ENCODE measurements at regions not wholly inside any gene's neighbourhood (a gene's known extent, or its start where the extent isn't known, plus 50 kb on each side); places are given as distances from the start of the nearest gene placed in this dataset.

GRCh38 chrX:8319359-8319758, 145.3 kb upstream of the VCX3B start:
- no peak for DNase-seq

- DNase-seq: no peak
Measured at GRCh38 chrX:8323356-8323755, 141.3 kb upstream of the VCX3B start.

DNA sequence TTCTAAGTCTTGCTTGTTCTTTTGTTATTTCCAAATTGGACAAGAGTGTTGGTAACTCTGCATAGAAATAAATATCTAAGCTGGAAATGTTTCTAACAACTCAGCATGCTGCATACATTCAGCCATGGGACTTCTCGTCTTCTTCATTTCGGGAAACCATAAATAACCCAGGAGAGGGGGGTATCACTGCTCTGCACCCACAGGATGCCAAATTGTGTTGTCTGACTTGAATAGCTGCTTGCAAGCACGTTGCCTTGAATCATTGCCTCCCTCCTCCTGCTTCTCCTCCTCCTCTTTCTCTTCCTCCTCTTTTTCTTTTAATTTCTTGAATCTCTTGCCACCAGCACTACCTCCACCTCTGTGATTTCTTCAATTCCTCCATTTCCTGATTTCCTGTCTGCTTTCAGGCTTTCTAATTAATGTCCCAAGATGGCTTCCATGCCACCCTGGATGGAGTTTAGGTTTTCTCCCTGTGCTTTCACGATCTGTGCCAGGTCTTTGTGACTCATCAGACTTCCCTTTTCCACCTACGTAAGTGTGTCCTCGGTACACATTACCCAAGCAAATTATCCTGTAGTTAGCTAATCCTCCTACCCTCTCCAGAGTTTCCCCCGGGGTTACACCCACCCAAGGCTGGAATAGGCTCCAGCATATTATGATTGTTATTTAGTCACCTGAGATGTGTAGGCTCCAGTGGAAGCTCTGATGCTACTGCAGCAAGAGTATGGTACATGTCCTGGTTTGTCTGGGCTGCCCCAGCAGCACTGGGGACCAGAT, 122.6 kb upstream of the VCX3B start:
- DNase-seq: peak in 23 of 56 donors; percentile 0 to 59 (median 8)

- no peak for DNase-seq
Measured at GRCh38 chrX:8345473-8345872, 119.2 kb upstream of the VCX3B start.

DNA sequence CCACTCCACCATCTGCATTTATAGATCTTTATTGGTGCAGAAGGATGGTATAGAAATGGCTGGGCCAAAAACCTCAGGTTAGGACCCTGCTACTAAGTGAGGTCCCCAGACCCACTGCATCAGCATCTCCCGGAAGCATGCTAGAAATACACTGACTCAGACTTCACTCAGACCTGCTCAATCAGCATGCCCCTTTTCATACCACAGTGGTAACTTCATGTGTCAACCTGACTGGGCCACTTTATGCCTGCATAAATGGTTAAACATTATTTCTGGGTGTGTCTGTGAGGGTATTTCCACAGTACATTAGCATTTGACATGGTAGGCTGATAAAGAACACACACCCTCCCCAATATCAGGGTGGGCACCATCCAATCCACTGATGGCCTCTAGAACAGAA, 118.6 kb upstream of the VCX3B start:
- DNase-seq: no peak

DNA sequence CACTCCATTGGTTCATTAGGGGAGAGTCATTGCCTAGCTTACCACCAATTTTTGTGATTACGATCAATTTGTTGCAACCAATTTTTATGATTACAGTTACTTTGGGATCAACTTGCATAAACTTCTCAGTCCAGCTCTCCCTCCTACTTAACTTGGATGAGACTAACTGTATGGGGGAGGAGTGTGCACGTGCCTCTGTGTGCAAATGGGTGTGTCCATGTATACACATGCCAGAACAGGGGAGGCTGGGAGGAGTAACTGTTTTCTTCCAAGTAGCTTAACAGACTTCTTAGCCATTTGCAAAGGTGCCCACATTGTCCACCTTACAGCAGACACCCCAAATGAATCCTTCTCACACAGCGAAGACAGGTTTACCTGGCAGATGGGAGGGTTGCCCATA, 117.7 kb upstream of the VCX3B start:
- no peak for DNase-seq

GRCh38 chrX:8349816-8350544, 114.7 kb upstream of the VCX3B start:
- no peak for DNase-seq

- no peak for DNase-seq
Measured at GRCh38 chrX:8358302-8358701, 106.3 kb upstream of the VCX3B start.

DNA sequence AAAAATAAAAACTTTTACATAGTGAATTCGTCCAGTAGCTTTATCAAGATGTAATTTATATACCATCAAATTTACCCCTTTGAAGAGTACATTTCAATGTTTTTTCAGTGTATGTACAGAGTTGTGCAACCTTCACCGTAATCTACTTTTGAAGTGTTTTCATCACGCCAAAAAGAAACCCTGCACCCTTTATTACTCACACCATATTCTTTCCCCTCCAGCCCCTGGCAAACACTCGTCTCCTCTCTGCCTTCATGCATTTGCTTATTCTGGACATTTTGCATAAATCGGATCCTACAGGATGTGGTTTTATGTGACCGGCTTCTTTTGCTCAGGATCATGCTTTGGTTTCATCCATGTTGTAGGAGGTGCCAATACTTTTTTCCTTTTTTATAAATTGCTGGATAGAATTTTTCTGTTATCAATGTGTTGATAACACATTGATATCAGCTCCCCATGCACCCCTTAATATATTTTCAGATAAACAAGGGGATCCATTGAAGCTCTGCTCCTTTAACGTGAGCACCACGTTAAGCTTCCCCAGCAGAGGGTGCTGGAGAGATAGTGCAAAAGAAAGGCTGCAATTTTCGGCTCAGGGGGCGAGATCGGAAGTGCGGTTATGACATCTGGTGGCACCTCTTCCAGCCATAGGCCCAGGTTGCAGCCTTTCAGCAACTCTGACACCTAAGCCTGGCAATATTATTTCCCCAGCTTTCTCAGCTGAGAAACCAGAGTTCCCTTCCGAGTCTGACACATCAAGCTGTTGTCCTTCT, 100.1 kb upstream of the VCX3B start:
- DNase-seq: peak in 8 of 56 donors; percentile 0 to 9 (median 3)

DNA sequence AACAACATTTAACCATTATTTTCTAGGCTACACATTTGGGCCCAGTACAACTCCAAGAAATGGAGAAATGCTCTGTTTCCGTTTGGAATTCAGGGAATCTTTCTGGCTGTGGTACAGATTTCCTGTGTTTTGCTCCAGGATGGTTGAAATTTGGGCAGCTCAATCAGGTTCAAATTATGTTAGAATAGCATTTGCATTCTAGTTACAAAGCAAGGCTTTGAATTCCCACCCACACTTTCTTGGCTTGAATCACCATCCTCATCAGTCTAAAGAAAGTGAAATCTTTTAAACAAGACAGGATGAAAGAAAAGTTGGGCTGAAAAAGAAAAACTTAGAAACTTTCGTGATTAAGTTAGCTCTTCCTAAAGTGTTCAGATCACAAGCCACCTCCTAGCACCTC, 98.1 kb upstream of the VCX3B start:
- no peak for DNase-seq

DNA sequence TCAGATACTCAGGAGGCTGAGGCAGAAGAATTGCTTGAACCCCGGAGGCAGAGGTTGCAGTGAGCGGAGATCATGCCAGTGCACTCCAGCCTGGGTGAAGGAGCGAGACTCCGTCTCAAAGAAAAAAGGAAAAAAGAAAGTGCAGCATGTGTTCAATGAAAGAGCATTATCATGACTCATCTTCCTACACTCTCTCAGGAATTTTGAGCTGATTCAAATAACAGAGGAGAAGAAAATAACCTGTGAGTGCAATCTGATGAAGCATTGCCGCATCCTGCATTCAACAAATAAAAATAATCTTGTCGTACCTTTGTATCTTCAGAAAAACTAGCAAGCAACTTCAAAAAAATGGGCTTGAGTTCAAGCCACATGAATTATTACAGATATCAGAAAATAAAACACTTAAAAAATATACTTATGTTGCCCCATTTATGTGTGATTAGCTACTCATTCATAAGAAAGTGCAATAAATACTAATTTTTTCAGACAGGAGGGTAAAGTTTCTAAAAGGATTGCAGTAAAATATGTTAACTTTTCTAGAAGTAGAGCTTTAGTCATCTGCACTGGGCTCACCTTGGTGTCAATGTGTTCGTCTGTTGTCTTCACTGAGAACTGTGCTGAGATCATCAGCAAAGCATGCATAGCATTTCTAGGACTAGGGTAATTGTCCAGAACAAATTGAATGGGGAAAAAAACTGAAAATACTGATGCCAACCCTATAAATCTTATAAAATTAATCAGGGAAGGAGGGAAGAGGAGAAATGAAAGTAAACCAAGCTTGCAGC, 90.4 kb upstream of the VCX3B start:
- DNase-seq: no peak

DNA sequence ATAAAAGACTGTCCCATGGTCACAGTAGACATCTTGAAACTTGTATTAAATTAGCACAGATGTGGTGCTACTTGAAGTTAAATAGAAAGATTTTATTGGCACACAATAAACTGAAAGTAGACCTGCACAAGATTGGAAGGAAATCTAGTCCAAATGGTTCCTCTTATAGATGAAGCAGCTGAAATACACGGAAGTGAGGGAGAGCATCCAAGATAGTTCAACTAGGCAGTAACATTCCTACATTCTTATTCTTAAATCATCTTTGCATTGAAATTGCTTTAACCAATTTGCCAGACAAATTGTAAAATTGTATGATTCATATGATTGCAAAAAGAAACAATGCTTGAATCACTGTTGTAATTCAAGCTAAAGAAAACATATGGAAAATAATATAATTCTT, 87.6 kb upstream of the VCX3B start:
- DNase-seq: no peak

DNA sequence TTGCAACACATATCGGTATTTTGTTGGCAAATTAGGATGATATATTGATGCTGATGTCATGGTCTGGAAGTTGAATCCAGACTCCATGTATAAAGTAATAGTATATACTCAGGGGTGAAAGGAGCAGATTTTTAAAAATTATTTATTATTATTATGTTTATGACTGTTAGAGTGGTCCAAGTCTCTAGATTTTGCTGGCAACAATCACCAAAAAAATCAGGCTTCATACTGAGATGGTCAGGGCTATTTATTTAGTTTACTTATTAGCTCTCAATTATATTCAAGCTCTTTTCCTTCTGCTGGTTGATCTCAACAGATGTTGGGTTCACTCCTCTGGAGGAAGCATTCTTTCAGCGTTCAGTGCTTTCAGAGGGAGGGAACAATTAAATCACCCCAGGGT, 73.9 kb upstream of the VCX3B start:
- no peak for DNase-seq

GRCh38 chrX:8403988-8404387, 60.6 kb upstream of the VCX3B start:
- no peak for DNase-seq

DNA sequence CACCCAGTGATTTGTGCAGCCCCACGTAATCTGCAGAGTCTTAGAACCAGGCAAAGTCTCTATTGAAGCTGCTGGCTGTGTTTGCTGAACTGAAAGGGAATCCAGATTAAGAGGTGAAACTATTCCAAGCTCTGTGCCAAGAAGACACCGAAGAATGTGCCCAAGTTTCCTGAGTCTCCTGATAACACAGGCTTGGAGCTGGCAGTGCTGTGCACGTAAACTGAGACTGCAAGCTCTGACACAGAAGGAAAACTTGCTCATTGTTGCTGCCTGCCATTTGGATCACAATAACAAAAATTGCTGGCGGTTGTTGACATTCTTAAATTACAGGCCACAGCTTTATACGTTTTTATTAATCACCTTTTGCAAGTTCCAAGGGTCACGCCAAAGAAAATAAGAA, 60.2 kb upstream of the VCX3B start:
- DNase-seq: peak in 1 of 56 donors; percentile 0

- DNase-seq: no peak
Measured at GRCh38 chrX:8404926-8405325, 59.7 kb upstream of the VCX3B start.

- DNase-seq: no peak
Measured at GRCh38 chrX:8405631-8406030, 59.0 kb upstream of the VCX3B start.

DNA sequence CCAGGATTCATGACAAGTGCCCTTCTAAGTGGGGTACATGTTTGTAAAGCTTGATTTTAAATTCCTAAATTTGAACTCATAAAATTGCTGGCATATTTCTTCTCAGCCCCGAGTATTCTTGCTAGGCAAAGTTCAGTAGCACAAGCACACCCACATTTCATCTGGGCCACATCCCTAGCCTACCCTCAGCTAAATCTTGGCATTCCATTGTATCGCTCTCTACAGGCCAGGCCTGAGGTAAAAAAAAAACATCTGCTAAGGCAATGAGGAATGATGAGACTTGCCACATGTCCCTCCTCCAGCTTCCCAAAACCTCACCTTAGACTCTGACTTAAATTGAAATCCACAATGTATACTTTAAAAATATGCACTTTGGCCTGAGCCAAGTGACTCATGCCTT, 51.4 kb upstream of the VCX3B start:
- no peak for DNase-seq

Data from nucleus accumbens (tissue), 56 donors.